Iris pigment epithelial cell (primary cell): ENCODE measurements at regions not wholly inside any gene's neighbourhood (a gene's known extent, or its start where the extent isn't known, plus 50 kb on each side); places are given as distances from the start of the nearest gene placed in this dataset.
"Not testable (repeated sequence)": the region's sequence is repeated elsewhere in the genome, so short reads cannot be mapped to it uniquely, and the experiment has no call there.

Experiments used
- DNase-seq: peaks from one replicate; pipeline ENCODE4 v3.0.0-alpha.2; 2011; ENCODE audit warnings: low read depth

DNA sequence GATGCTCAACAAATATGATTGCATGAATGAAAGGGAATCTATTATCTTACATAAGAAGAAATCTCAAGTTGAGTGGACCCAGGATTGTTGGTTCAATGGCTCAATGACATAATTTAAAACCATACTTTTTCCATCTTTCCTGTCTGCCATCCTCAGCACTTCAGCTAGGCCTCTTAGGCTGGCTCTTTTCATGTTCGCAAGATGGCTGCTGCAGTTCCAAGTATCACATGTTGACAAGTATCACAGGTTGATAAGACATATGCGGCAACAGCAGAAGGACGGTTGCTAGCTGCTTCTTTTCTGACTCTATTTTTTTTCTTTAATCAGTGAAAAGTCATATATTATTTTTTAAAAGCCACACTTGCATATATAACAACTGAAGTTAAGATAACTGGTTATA lies 79.0 kb upstream of the CDK6 start:
- no peak for DNase-seq

DNA sequence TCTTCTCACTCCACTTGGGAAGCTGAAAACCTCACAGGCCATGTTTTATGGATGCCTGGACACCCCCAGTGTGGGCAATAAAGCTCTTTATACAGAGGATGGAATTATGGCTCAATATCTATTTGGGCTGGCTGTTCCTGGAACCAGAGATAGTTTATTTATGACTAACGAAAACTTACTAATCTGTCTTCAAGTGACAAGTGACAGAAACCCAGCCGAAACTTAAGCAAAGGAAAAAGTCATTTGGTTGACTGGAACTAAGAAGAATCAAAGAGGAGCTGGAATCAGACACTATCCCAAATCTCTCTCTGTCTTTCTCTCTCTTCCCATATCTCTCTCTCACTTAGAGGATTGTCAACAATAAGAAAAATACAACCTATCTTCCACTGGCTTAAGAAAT lies 78.3 kb upstream of the CDK6 start:
- DNase-seq: no peak

- no peak for DNase-seq
Measured at GRCh38 chr7:92913849-92914248, 77.5 kb upstream of the CDK6 start.

GRCh38 chr7:92910976-92911375 lies 74.6 kb upstream of the CDK6 start:
- no peak for DNase-seq

GRCh38 chr7:92909686-92910475 lies 73.5 kb upstream of the CDK6 start:
- no peak for DNase-seq

DNA sequence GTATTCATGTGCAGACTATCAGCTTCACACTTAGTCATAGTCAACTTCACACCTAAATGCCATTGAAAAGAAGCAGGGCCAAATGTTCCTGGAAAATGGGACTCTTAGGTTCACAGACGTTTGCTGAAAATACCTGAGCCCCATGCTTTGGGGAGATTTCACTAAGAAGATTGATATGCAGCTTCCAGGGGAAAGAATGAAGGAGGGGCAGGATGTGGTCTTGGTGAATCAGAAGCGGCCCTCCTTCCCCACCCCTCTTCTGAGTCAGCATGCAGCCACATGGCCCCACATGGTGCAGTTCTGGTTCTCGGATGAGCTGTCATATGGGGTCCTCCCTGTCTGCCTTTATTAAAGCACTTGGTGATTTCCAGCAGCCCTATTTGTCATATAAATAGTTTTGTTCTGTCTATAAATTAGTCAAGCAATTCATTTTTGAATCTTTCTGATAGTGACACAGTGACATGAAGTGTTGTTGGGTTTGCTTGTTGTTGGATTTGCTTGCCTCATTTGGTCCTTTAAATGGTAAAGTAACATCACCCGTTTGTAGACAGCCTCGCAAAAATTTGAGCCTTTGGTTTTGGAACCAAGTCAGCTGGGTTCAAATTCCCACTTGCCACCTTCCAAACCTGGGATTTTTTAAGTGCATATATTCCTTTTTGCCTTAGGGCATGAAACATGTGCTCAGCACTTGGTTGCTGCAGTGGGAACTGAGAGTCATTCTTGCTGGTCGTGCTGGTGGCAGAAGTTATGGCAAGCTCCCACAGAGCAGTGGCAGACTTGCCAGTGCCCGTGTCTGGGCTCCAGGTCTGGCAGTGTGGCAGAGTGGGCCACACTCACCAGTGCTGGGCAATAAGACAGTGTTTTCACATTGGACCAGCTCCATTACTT lies 68.1 kb upstream of the CDK6 start:
- DNase-seq: peak; percentile 99

DNA sequence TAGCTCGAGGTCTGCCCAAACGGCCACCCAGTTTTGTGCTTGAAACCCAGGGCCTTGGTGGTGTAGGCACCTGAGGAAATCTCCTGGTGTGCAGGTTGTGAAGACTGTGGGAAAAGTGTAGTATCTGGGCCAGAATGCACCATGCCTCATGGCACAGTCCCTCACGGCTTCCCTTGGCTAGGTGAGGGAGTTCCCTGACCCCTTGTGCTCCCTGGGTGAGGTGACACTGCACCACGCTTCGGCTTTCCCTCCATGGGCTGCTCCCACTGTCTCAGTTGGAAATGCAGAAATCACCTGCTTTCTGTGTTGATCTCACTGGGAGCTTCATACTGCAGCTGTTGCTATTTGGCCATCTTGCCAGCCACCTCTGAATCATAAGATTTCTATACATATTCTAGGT lies 62.4 kb upstream of the CDK6 start:
- DNase-seq: no peak

- DNase-seq: not testable (repeated sequence)
Measured at GRCh38 chr7:92894857-92895256, 58.5 kb upstream of the CDK6 start.

GRCh38 chr7:92889081-92889480 lies 52.7 kb upstream of the CDK6 start:
- no peak for DNase-seq
